ENCODE measurements at regions not wholly inside any gene's neighbourhood (a gene's known extent, or its start where the extent isn't known, plus 50 kb on each side); places are given as distances from the start of the nearest gene placed in this dataset.

GRCh38 chr14:76974365-76974764, 54.1 kb downstream of the IRF2BPL start:
- no peak overlapping the region for H3K27ac ChIP-seq (ENCODE audit: low read length)
- Mint-ChIP-seq H3K9me3 (no peaks in the 10 kb centered on the region), H3K4me1 (peaks cover 0 to 10% of the 10 kb centered on the region in 2 donors), H3K27ac (peak overlapping the region in 1 of 2 donors; percentile 77), H3K4me3 (no peak overlapping the region), H3K27me3 (ENCODE audit: low read depth in 2 of 2) (peaks cover 0 to 3% of the 10 kb centered on the region in 2 donors), H3K36me3 (no peaks in the 10 kb centered on the region)
- intact Hi-C loops (cut with micrococcal nuclease): no loop called here
- no peak for TF ChIP-seq CTCF (IDR thresholded peaks at IDR 0.05)
- WGBS (ENCODE audit: insufficient coverage): 88% methylated on average over 2 of the region's 2 CpGs
- no peaks in the 10 kb centered on the region for H3K27me3 ChIP-seq (ENCODE audit: control insufficient read depth, insufficient read depth, low read length)
- H3K36me3 ChIP-seq (ENCODE audit: control insufficient read depth, insufficient read depth, low read length): no peaks in the 10 kb centered on the region
- ATAC-seq (no peak), DNase-seq (no peak)
- peaks cover 16% of the 10 kb centered on the region for H3K4me1 ChIP-seq (ENCODE audit: control insufficient read depth, insufficient read depth, low read length)
- H3K4me3 ChIP-seq (ENCODE audit: low read length): no peak overlapping the region
- no peaks in the 10 kb centered on the region for H3K9me3 ChIP-seq (ENCODE audit: control insufficient read depth, insufficient read depth, low read length)

- DNase-seq (no peak), ATAC-seq (no peak)
- H3K36me3 ChIP-seq (ENCODE audit: control insufficient read depth, insufficient read depth, low read length): no peaks in the 10 kb centered on the region
- H3K4me3 ChIP-seq (ENCODE audit: low read length): no peak overlapping the region
- Mint-ChIP-seq H3K27ac (no peak overlapping the region), H3K27me3 (ENCODE audit: low read depth in 2 of 2) (peaks cover 0 to 10% of the 10 kb centered on the region in 2 donors), H3K4me3 (no peak overlapping the region), H3K36me3 (no peaks in the 10 kb centered on the region), H3K4me1 (peaks cover 13 to 15% of the 10 kb centered on the region in 2 donors), H3K9me3 (no peaks in the 10 kb centered on the region)
- intact Hi-C loops (cut with micrococcal nuclease): no loop called here
- no peak for TF ChIP-seq CTCF (IDR thresholded peaks at IDR 0.05)
- H3K4me1 ChIP-seq (ENCODE audit: control insufficient read depth, insufficient read depth, low read length): peaks cover 6% of the 10 kb centered on the region
- 96% methylated on average over 6 of the region's 6 CpGs for WGBS (ENCODE audit: insufficient coverage)
- no peaks in the 10 kb centered on the region for H3K9me3 ChIP-seq (ENCODE audit: control insufficient read depth, insufficient read depth, low read length)
- no peaks in the 10 kb centered on the region for H3K27me3 ChIP-seq (ENCODE audit: control insufficient read depth, insufficient read depth, low read length)
- no peak overlapping the region for H3K27ac ChIP-seq (ENCODE audit: low read length)
Observed at GRCh38 chr14:76971549-76971948, 57.0 kb downstream of the IRF2BPL start.

GRCh38 chr14:76968621-76969063, 59.9 kb downstream of the IRF2BPL start:
- intact Hi-C loops (cut with micrococcal nuclease): loop anchor here (10.0 kb wide), 1 partner anchor 54 kb away; no protein-coding TSS in a partner anchor
- no peak overlapping the region for H3K27ac ChIP-seq (ENCODE audit: low read length)
- Mint-ChIP-seq H3K4me3 (no peak overlapping the region), H3K4me1 (peaks cover 34 to 39% of the 10 kb centered on the region in 2 donors), H3K9me3 (no peaks in the 10 kb centered on the region), H3K27me3 (ENCODE audit: low read depth in 2 of 2) (peaks cover 7 to 22% of the 10 kb centered on the region in 2 donors), H3K36me3 (no peaks in the 10 kb centered on the region), H3K27ac (no peak overlapping the region)
- peaks cover 28% of the 10 kb centered on the region for H3K4me1 ChIP-seq (ENCODE audit: control insufficient read depth, insufficient read depth, low read length)
- H3K9me3 ChIP-seq (ENCODE audit: control insufficient read depth, insufficient read depth, low read length): no peaks in the 10 kb centered on the region
- 92% methylated on average over 12 of the region's 16 CpGs for WGBS (ENCODE audit: insufficient coverage)
- no peak overlapping the region for H3K4me3 ChIP-seq (ENCODE audit: low read length)
- H3K27me3 ChIP-seq (ENCODE audit: control insufficient read depth, insufficient read depth, low read length): no peaks in the 10 kb centered on the region
- DNase-seq (no peak), ATAC-seq (no peak)
- no peak for TF ChIP-seq CTCF (IDR thresholded peaks at IDR 0.05)
- no peaks in the 10 kb centered on the region for H3K36me3 ChIP-seq (ENCODE audit: control insufficient read depth, insufficient read depth, low read length)

- no peaks in the 10 kb centered on the region for H3K9me3 ChIP-seq (ENCODE audit: control insufficient read depth, insufficient read depth, low read length)
Observed at GRCh38 chr14:76967788-76968187, 60.7 kb downstream of the IRF2BPL start.

More at GRCh38 chr14:76967788-76968187, 60.7 kb downstream of the IRF2BPL start:
- DNase-seq: no peak
- H3K27ac ChIP-seq (ENCODE audit: low read length): no peak overlapping the region
- H3K27me3 ChIP-seq (ENCODE audit: control insufficient read depth, insufficient read depth, low read length): no peaks in the 10 kb centered on the region
- H3K4me3 ChIP-seq (ENCODE audit: low read length): no peak overlapping the region
- no peak overlapping the region for H3K4me3 Mint-ChIP-seq
- H3K4me1 Mint-ChIP-seq: peaks cover 40 to 48% of the 10 kb centered on the region in 2 donors
- intact Hi-C loops (cut with micrococcal nuclease): loop anchor here (10.0 kb wide), 1 partner anchor 53 kb away; no protein-coding TSS in a partner anchor
- no peak for TF ChIP-seq CTCF (IDR thresholded peaks at IDR 0.05)
- no peaks in the 10 kb centered on the region for H3K36me3 ChIP-seq (ENCODE audit: control insufficient read depth, insufficient read depth, low read length)
- H3K27me3 Mint-ChIP-seq (ENCODE audit: low read depth in 2 of 2): peaks cover 7 to 22% of the 10 kb centered on the region in 2 donors
- no peak for ATAC-seq
- H3K36me3 Mint-ChIP-seq: no peaks in the 10 kb centered on the region
- 91% methylated on average over 7 of the region's 7 CpGs for WGBS (ENCODE audit: insufficient coverage)
- no peak overlapping the region for H3K27ac Mint-ChIP-seq
- H3K9me3 Mint-ChIP-seq: no peaks in the 10 kb centered on the region
- peaks cover 36% of the 10 kb centered on the region for H3K4me1 ChIP-seq (ENCODE audit: control insufficient read depth, insufficient read depth, low read length)
